Uterus (tissue), 3 donors: ENCODE measurements at regions not wholly inside any gene's neighbourhood (a gene's known extent, or its start where the extent isn't known, plus 50 kb on each side); places are given as distances from the start of the nearest gene placed in this dataset.
"Not testable (repeated sequence)": the region's sequence is repeated elsewhere in the genome, so short reads cannot be mapped to it uniquely, and the experiment has no call there.

Experiments used
- DNase-seq, 2 donors: peaks; one replicate each; pipeline ENCODE4 v3.0.0-alpha.2; 2019 to 2020
- H3K27ac ChIP-seq, 2 donors: fragments of 200-600 bp; sonication (generic); 1 replicate in 1 of 2; 2 replicates in 1 of 2; pipeline ENCODE4 v1.5.1; 2016 to 2018
- H3K27me3 ChIP-seq, 2 donors: fragments of 200-600 bp; sonication (generic); one replicate each; pipeline ENCODE4 v1.5.1; 2018 to 2019; ENCODE audit warnings: control low read depth in 1 of 2
- H3K36me3 ChIP-seq, 2 donors: fragments of 200-600 bp; sonication (generic); one replicate each; pipeline ENCODE4 v1.5.1; 2019; ENCODE audit warnings: control low read depth in 1 of 2
- H3K4me1 ChIP-seq, 2 donors: fragments of 200-600 bp; sonication (generic); one replicate each; pipeline ENCODE4 v1.5.1; 2018 to 2019; ENCODE audit warnings: control low read depth in 1 of 2
- H3K4me3 ChIP-seq, 2 donors: fragments of 200-600 bp; sonication (generic); 1 replicate in 1 of 2; 2 replicates in 1 of 2; pipeline ENCODE4 v1.5.1; 2018 to 2019; ENCODE audit warnings: mild to moderate bottlenecking in 1 of 2
- H3K9me3 ChIP-seq, 2 donors: fragments of 200-600 bp; sonication (generic); one replicate each; pipeline ENCODE4 v1.5.1; 2019; ENCODE audit warnings: control low read depth in 1 of 2
- POLR2A ChIP-seq, 2 donors: fragments of 450-650 bp; IDR thresholded peaks; one replicate each; pipeline ENCODE4 v1.6.1; 2016; ENCODE audit warnings: antibody characterized with exemption in 2 of 2, mild to moderate bottlenecking in 1 of 2, moderate library complexity in 1 of 2
- intact Hi-C: fragments of 100-400 bp; cut with DNase I; formaldehyde crosslinking; loops from one replicate; pipeline ENCODE4 v1.15.1; 2023; ENCODE audit warnings: low total_unique reads
- TF ChIP-seq, protein P1 (sequence below), 4 experiments: fragments of 200-600 bp in 2 of 4; fragments of 450-650 bp in 2 of 4; sonication (generic) in 2 of 4; IDR thresholded peaks; one replicate each; pipeline ENCODE4 v1.5.1; 2016 to 2019; ENCODE audit warnings: antibody characterized with exemption in 4 of 4, mild to moderate bottlenecking in 2 of 4, moderate library complexity in 1 of 4
- donor health status: DM: yes; HTN: yes; CAD: no.

GRCh38 chrX:116732214-116732613, 269.4 kb upstream of the CT83 start:
- Histone ChIP-seq H3K4me3 (no peak overlapping the region), H3K36me3 (no peaks in the 10 kb centered on the region), H3K9me3 (no peaks in the 10 kb centered on the region), H3K27ac (no peak overlapping the region), H3K27me3 (no peaks in the 10 kb centered on the region), H3K4me1 (no peaks in the 10 kb centered on the region)
- no peak for DNase-seq
- intact Hi-C loops: no loop called here
- TF ChIP-seq, protein P1, sequence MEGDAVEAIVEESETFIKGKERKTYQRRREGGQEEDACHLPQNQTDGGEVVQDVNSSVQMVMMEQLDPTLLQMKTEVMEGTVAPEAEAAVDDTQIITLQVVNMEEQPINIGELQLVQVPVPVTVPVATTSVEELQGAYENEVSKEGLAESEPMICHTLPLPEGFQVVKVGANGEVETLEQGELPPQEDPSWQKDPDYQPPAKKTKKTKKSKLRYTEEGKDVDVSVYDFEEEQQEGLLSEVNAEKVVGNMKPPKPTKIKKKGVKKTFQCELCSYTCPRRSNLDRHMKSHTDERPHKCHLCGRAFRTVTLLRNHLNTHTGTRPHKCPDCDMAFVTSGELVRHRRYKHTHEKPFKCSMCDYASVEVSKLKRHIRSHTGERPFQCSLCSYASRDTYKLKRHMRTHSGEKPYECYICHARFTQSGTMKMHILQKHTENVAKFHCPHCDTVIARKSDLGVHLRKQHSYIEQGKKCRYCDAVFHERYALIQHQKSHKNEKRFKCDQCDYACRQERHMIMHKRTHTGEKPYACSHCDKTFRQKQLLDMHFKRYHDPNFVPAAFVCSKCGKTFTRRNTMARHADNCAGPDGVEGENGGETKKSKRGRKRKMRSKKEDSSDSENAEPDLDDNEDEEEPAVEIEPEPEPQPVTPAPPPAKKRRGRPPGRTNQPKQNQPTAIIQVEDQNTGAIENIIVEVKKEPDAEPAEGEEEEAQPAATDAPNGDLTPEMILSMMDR (IDR thresholded peaks at IDR 0.05): no peak
- no peak for TF ChIP-seq POLR2A (IDR thresholded peaks at IDR 0.05)

DNA sequence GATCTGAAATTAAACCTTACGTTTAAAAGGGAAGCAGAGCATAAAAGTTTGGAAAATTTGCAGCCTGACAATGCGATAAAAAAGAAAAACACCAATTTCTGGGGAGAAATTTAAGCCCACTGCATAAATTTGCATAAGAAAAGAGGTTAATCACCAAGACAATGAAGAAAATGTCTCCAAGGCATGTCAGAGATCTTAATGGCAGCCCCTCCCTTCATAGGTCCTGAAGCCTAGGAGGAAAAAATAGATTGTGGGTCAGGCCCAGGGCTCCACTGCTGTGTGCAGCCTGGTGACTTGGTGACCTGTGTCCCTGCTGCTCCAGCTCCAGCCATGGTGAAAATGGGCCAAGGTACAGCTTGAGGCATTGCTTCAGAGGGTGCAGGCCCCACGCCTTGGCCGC, 264.0 kb upstream of the CT83 start:
- no peak for TF ChIP-seq POLR2A (IDR thresholded peaks at IDR 0.05)
- TF ChIP-seq, protein P1 (IDR thresholded peaks at IDR 0.05): no peak
- DNase-seq: no peak
- no peaks in the 10 kb centered on the region for H3K9me3 ChIP-seq
- H3K4me3 ChIP-seq: no peak overlapping the region
- intact Hi-C loops: no loop called here
- H3K27ac ChIP-seq: no peak overlapping the region
- no peaks in the 10 kb centered on the region for H3K36me3 ChIP-seq
- no peaks in the 10 kb centered on the region for H3K27me3 ChIP-seq
- no peaks in the 10 kb centered on the region for H3K4me1 ChIP-seq

DNA sequence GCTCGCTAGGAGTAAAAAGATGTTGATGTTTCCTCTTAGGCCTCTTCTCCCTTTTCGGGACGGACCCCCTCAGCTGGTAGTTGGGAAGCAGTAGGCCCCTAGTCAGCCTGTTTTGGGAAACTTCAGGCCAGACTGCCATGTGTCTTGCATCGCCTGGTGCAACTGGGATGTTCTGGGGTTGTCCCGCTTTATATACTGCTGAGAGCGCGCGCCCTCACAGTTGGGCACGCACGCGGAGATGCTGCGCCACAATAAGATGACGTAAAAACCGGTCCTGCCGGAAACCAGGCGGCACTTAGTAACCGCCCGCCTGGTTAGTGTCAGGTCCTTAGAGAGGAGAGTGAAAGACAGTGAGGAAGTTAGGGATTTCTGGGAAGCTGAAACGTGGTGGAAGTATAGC, 231.3 kb upstream of the CT83 start:
- Histone ChIP-seq H3K4me1 (no peaks in the 10 kb centered on the region), H3K4me3 (no peak overlapping the region), H3K27ac (no peak overlapping the region), H3K9me3 (no peaks in the 10 kb centered on the region), H3K27me3 (no peaks in the 10 kb centered on the region), H3K36me3 (no peaks in the 10 kb centered on the region)
- TF ChIP-seq, protein P1 (IDR thresholded peaks at IDR 0.05): no peak
- no peak for TF ChIP-seq POLR2A (IDR thresholded peaks at IDR 0.05)
- no peak for DNase-seq
- intact Hi-C loops: no loop called here

DNA sequence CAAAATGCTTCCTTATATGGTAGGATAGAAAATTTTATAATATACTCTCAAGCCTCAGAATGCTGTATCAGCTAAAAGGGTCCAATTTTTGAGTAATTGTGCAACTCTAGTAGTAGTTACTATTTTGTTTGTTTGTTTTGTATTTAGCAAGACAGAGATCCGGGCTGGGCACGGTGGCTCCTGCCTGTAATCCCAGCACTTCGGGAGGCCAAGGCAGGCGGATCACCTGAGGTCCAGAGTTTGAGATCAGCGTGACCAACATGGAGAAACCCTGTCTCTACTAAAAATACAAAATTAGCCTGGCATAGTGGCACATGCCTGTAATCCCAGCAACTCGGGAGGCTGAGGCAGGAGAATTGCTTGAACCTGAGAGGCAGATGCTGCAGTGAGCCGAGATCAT, 216.8 kb upstream of the CT83 start:
- H3K4me1 ChIP-seq, H3K9me3 ChIP-seq, H3K36me3 ChIP-seq, H3K27ac ChIP-seq, DNase-seq, H3K27me3 ChIP-seq, H3K4me3 ChIP-seq, intact Hi-C loops: not testable (repeated sequence)

DNA sequence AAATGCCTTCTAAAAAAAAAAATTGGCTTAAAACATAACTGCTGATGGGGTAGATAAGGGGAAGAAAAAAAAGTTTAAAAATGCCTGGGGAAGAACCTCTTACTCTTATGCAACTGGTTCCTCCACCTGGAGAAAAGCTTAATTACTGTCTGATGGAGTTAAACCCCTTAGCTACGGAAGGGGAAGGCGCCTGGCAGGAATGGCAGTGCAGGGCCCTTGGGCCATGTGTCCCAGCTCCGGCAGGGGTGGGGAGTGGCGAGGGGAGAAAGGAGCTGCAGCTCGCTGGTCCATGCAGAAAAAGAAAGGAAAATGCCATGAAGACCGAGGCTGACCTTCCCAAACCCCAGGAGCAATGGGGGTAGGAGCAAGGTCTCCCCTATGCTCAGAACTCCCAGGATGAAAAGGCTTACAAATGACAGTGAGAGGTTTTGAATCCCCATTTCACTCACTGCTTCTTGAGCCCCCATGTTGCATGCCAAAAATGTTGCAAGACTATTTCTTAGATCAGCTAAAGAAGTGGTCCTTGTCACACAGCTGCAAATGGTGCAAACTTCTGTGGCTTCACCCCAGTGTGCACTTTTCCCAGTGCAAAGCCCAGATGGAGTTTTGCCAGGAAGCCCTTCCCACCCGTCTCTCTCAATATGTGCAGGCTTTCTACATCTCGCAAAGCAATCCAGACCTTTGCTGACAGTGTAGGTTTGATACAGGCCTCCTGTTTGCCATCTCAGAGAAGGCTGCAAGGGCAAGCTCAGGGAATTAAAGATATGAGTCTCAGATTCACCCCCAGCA, 204.8 kb upstream of the CT83 start:
- intact Hi-C loops: no loop called here
- H3K4me1 ChIP-seq: no peaks in the 10 kb centered on the region
- TF ChIP-seq, protein P1 (IDR thresholded peaks at IDR 0.05): no peak
- no peak for TF ChIP-seq POLR2A (IDR thresholded peaks at IDR 0.05)
- H3K27me3 ChIP-seq: no peaks in the 10 kb centered on the region
- no peak for DNase-seq
- H3K4me3 ChIP-seq: no peak overlapping the region
- no peaks in the 10 kb centered on the region for H3K36me3 ChIP-seq
- no peaks in the 10 kb centered on the region for H3K9me3 ChIP-seq
- no peak overlapping the region for H3K27ac ChIP-seq

DNA sequence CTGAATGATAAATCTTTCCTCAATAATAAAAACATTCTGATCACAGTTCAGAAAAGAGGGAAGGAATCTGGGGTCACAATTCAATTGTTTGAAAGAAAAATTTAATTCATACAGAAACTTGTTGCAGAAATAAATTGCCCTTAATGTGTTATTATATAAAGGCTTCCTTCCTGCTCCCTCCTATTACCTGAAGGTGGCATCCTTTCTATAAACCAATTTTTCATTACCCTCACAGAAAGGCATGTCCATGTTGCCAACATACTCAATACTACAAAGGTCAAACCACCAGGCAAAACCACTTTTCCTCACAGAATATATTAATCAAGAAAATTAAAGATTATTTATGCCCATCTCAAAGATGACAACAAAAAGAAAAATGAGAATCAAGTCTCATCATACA, 194.3 kb upstream of the CT83 start:
- intact Hi-C loops: no loop called here
- no peak for DNase-seq
- H3K9me3 ChIP-seq: no peaks in the 10 kb centered on the region
- no peak overlapping the region for H3K27ac ChIP-seq
- no peaks in the 10 kb centered on the region for H3K27me3 ChIP-seq
- TF ChIP-seq, protein P1 (IDR thresholded peaks at IDR 0.05): no peak
- no peak for TF ChIP-seq POLR2A (IDR thresholded peaks at IDR 0.05)
- no peak overlapping the region for H3K4me3 ChIP-seq
- H3K36me3 ChIP-seq: no peaks in the 10 kb centered on the region
- no peaks in the 10 kb centered on the region for H3K4me1 ChIP-seq
